Neural progenitor cell (in vitro differentiated cells): ENCODE measurements at regions not wholly inside any gene's neighbourhood (a gene's known extent, or its start where the extent isn't known, plus 50 kb on each side); places are given as distances from the start of the nearest gene placed in this dataset.

Source experiments
- DNase-seq: peaks from one replicate; pipeline ENCODE4 v3.0.0-alpha.2; 2016; ENCODE audit warnings: low spot score
- H2AFZ ChIP-seq: fragments of 200-600 bp; sonication (generic); replicated peaks from 2 replicates; pipeline ENCODE4 v1.6.1; 2016; ENCODE audit warnings: antibody characterized with exemption
- H3F3A ChIP-seq: fragments of 200-600 bp; sonication (generic); 2 replicates; pipeline ENCODE4 v1.6.1; 2016; ENCODE audit warnings: antibody characterized with exemption, low read depth
- H3K27ac ChIP-seq: fragments of 200-600 bp; sonication (generic); 2 replicates; pipeline ENCODE4 v1.5.1; 2016; ENCODE audit warnings: mild to moderate bottlenecking
- H3K27me3 ChIP-seq: fragments of 200-600 bp; sonication (generic); 2 replicates; pipeline ENCODE4 v1.6.1; 2016; ENCODE audit warnings: mild to moderate bottlenecking, moderate library complexity
- H3K36me3 ChIP-seq: fragments of 200-600 bp; sonication (generic); 2 replicates; pipeline ENCODE4 v1.5.1; 2016
- H3K4me1 ChIP-seq: fragments of 200-600 bp; sonication (generic); 2 replicates; pipeline ENCODE4 v1.6.1; 2016; ENCODE audit warnings: mixed run types
- H3K4me2 ChIP-seq: fragments of 200-600 bp; sonication (generic); 2 replicates; pipeline ENCODE4 v1.6.1; 2016
- H3K4me3 ChIP-seq: fragments of 200-600 bp; sonication (generic); 2 replicates; pipeline ENCODE4 v1.5.1; 2016
- H3K79me2 ChIP-seq: fragments of 200-600 bp; sonication (generic); 2 replicates; pipeline ENCODE4 v1.6.1; 2016; ENCODE audit warnings: low read depth
- H3K9ac ChIP-seq: fragments of 200-600 bp; sonication (generic); 2 replicates; pipeline ENCODE4 v1.6.1; 2016
- H3K9me3 ChIP-seq: fragments of 200-600 bp; sonication (generic); 2 replicates; pipeline ENCODE4 v1.5.1; 2016; ENCODE audit warnings: low read depth
- H4K20me1 ChIP-seq: fragments of 200-600 bp; sonication (generic); 2 replicates; pipeline ENCODE4 v1.6.1; 2016; ENCODE audit warnings: low read depth
- H3K27ac Mint-ChIP-seq: 3 replicates; pipeline ENCODE4 v1.8.0; 2021; ENCODE audit warnings: mixed read lengths
- H3K27me3 Mint-ChIP-seq: 2 replicates; pipeline ENCODE4 v1.8.0; 2022; ENCODE audit warnings: low read depth, mild to moderate bottlenecking, inconsistent platforms, moderate library complexity, mixed read lengths; ENCODE audit not compliant: insufficient read depth
- H3K36me3 Mint-ChIP-seq: 3 replicates; pipeline ENCODE4 v1.8.0; 2021; ENCODE audit warnings: mixed read lengths
- H3K4me1 Mint-ChIP-seq: 3 replicates; pipeline ENCODE4 v1.8.0; 2021; ENCODE audit warnings: mixed read lengths
- H3K4me3 Mint-ChIP-seq: 3 replicates; pipeline ENCODE4 v1.8.0; 2021; ENCODE audit warnings: mild to moderate bottlenecking, moderate library complexity, mixed read lengths
- H3K9me3 Mint-ChIP-seq: 3 replicates; pipeline ENCODE4 v1.8.0; 2020; ENCODE audit warnings: mixed read lengths
- EZH2 ChIP-seq: fragments of 200-600 bp; sonication (generic); IDR thresholded peaks from 2 replicates; pipeline ENCODE4 v1.6.1; 2017; ENCODE audit warnings: antibody characterized with exemption, mild to moderate bottlenecking, moderate library complexity
- EZH2phosphoT487 ChIP-seq: fragments of 200-600 bp; sonication (generic); IDR thresholded peaks from 2 replicates; pipeline ENCODE4 v1.6.1; 2017; ENCODE audit warnings: antibody characterized with exemption
- TF ChIP-seq, protein P1 (sequence below): fragments of 200-600 bp; sonication (generic); IDR thresholded peaks from 2 replicates; pipeline ENCODE4 v1.5.1; 2017; ENCODE audit warnings: antibody characterized with exemption, mild to moderate bottlenecking

GRCh38 chr14:53883739-53884138, 72.9 kb downstream of the BMP4 start:
- Histone ChIP-seq H3K27ac (no peak overlapping the region), H4K20me1 (no peaks in the 10 kb centered on the region), H3K4me3 (no peak overlapping the region), H3K79me2 (no peaks in the 10 kb centered on the region), H2AFZ (no peak overlapping the region), H3F3A (no peaks in the 10 kb centered on the region), H3K27me3 (no peaks in the 10 kb centered on the region), H3K4me1 (no peaks in the 10 kb centered on the region), H3K9ac (no peak overlapping the region), H3K9me3 (no peaks in the 10 kb centered on the region), H3K4me2 (no peak overlapping the region), H3K36me3 (no peaks in the 10 kb centered on the region)
- DNase-seq, result no peak
- Mint-ChIP-seq H3K36me3 (no peaks in the 10 kb centered on the region), H3K4me3 (no peak overlapping the region), H3K9me3 (peaks cover 4% of the 10 kb centered on the region), H3K4me1 (peaks cover 21% of the 10 kb centered on the region), H3K27ac (no peak overlapping the region), H3K27me3 (no peaks in the 10 kb centered on the region)
- TF ChIP-seq EZH2phosphoT487 (no peak), EZH2 (no peak)
- TF ChIP-seq, protein P1, sequence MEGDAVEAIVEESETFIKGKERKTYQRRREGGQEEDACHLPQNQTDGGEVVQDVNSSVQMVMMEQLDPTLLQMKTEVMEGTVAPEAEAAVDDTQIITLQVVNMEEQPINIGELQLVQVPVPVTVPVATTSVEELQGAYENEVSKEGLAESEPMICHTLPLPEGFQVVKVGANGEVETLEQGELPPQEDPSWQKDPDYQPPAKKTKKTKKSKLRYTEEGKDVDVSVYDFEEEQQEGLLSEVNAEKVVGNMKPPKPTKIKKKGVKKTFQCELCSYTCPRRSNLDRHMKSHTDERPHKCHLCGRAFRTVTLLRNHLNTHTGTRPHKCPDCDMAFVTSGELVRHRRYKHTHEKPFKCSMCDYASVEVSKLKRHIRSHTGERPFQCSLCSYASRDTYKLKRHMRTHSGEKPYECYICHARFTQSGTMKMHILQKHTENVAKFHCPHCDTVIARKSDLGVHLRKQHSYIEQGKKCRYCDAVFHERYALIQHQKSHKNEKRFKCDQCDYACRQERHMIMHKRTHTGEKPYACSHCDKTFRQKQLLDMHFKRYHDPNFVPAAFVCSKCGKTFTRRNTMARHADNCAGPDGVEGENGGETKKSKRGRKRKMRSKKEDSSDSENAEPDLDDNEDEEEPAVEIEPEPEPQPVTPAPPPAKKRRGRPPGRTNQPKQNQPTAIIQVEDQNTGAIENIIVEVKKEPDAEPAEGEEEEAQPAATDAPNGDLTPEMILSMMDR, result no peak

DNA sequence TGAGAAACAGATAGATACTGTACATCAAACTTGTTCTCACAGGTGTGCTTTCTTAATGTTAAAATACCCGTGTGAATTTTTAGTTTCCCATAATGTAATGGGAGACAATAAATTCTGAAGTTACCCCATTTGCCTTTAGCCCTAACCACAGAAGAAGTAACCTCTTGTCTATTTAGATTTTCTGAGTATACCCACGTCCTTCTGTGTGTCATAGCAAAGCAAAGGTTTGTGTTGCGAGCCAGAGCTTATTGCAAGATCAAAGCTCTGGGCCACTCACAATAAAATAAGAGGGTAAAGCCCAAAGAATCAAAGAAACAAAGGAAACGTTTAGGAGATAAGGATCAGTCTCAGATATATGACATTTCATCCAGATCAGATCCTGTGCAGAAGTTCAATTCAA, 73.9 kb downstream of the BMP4 start:
- TF ChIP-seq EZH2 (no peak), EZH2phosphoT487 (no peak)
- TF ChIP-seq, protein P1, result no peak
- Mint-ChIP-seq H3K27ac (no peak overlapping the region), H3K27me3 (no peaks in the 10 kb centered on the region)

DNA sequence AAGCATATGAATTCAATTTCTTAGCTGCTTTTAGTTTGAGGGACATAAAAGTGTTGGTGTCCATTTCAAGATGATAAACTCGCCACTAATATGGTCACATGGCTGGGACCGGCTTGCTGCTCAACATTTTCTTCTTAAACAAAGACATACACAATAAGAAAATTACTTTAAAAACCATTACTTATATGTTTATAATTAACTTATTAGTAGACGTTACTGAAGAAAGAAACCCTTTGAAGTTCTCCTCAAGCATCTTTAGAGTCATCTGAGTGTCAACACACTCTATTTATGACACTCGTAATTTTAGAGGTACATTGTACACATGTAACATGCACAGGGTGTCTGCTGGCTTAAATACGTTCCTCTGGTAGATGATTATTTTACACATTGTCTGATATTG, 74.7 kb downstream of the BMP4 start:
- Mint-ChIP-seq H3K27me3 (no peaks in the 10 kb centered on the region), H3K4me1 (peaks cover 21% of the 10 kb centered on the region), H3K36me3 (no peaks in the 10 kb centered on the region), H3K9me3 (peaks cover 8% of the 10 kb centered on the region), H3K4me3 (no peak overlapping the region), H3K27ac (no peak overlapping the region)
- H3K4me2 ChIP-seq, result no peak overlapping the region
- H3F3A ChIP-seq, result no peaks in the 10 kb centered on the region
- no peaks in the 10 kb centered on the region for H3K79me2 ChIP-seq
- no peaks in the 10 kb centered on the region for H3K9me3 ChIP-seq
- no peaks in the 10 kb centered on the region for H3K4me1 ChIP-seq
- H3K9ac ChIP-seq, result no peak overlapping the region
- H3K4me3 ChIP-seq, result no peak overlapping the region
- no peaks in the 10 kb centered on the region for H3K36me3 ChIP-seq
- DNase-seq, result no peak
- no peak overlapping the region for H3K27ac ChIP-seq
- no peak for TF ChIP-seq EZH2phosphoT487
- TF ChIP-seq, protein P1, result no peak
- no peak for TF ChIP-seq EZH2
- no peak overlapping the region for H2AFZ ChIP-seq
- H3K27me3 ChIP-seq, result no peaks in the 10 kb centered on the region
- no peaks in the 10 kb centered on the region for H4K20me1 ChIP-seq

More for the DNA sequence above, 73.9 kb downstream of the BMP4 start:
- H3K9me3 Mint-ChIP-seq, result peaks cover 5% of the 10 kb centered on the region
- Histone ChIP-seq H4K20me1 (no peaks in the 10 kb centered on the region), H2AFZ (peak overlapping the region; percentile 26), H3K4me1 (no peaks in the 10 kb centered on the region), H3K27ac (no peak overlapping the region), H3K4me2 (no peak overlapping the region), H3K79me2 (no peaks in the 10 kb centered on the region), H3K4me3 (no peak overlapping the region), H3K9me3 (no peaks in the 10 kb centered on the region), H3F3A (no peaks in the 10 kb centered on the region), H3K9ac (no peak overlapping the region), H3K36me3 (no peaks in the 10 kb centered on the region), H3K27me3 (no peaks in the 10 kb centered on the region)
- peaks cover 21% of the 10 kb centered on the region for H3K4me1 Mint-ChIP-seq
- no peak for DNase-seq
- H3K36me3 Mint-ChIP-seq, result no peaks in the 10 kb centered on the region
- no peak overlapping the region for H3K4me3 Mint-ChIP-seq
